WERI-Rb-1 (cell line): ENCODE measurements at regions not wholly inside any gene's neighbourhood (a gene's known extent, or its start where the extent isn't known, plus 50 kb on each side); places are given as distances from the start of the nearest gene placed in this dataset.

ENCODE experiments used
- DNase-seq: peaks from one replicate; pipeline ENCODE4 v3.0.0-alpha.2; 2020
- H3K27ac ChIP-seq: fragments of 250-450 bp; sonication (Bioruptor Pico); 2 replicates; pipeline ENCODE4 v1.5.1; 2020; ENCODE audit warnings: mild to moderate bottlenecking, moderate library complexity
- H3K27me3 ChIP-seq: fragments of 250-450 bp; sonication (Bioruptor Pico); 2 replicates; pipeline ENCODE4 v1.5.1; 2021; ENCODE audit warnings: mild to moderate bottlenecking, low read depth, moderate library complexity; ENCODE audit not compliant: insufficient read depth, severe bottlenecking
- H3K36me3 ChIP-seq: fragments of 250-450 bp; sonication (Bioruptor Pico); 2 replicates; pipeline ENCODE4 v1.5.1; 2020; ENCODE audit warnings: mild to moderate bottlenecking, moderate library complexity
- H3K4me3 ChIP-seq: 2 replicates; pipeline ENCODE4 v1.5.1; 2011; ENCODE audit warnings: low read depth, mild to moderate bottlenecking, control low read depth, low read length
- H3K9me3 ChIP-seq: fragments of 250-450 bp; sonication (Bioruptor Pico); 2 replicates; pipeline ENCODE4 v1.5.1; 2021; ENCODE audit warnings: mild to moderate bottlenecking, moderate library complexity; ENCODE audit not compliant: severe bottlenecking
- TF ChIP-seq, protein P1 (sequence below): IDR thresholded peaks from 2 replicates; pipeline ENCODE4 v1.5.1; 2011; ENCODE audit warnings: low read depth, mild to moderate bottlenecking, control low read depth, inconsistent platforms, low read length

DNA sequence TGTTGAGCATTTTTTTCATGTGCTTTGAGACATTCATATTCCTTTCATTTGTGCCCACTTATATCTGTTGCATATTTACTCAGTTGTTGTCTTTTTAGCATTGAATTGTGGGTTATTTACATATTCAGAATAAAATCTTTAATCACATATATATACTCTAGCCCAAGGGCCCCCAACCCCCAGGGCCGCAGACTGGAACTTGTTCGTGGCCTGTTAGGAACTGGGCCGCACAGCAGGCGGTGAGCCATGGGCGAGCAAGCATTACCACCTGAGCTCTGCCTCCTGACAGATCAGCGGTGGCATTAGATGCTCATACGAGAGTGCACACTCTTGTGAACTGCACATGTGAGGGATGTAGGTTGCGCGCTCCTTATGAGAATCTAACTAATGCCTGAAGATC, 480.6 kb downstream of the KCTD8 start:
- Histone ChIP-seq H3K27me3 (no peaks in the 10 kb centered on the region), H3K36me3 (no peaks in the 10 kb centered on the region), H3K9me3 (no peaks in the 10 kb centered on the region), H3K27ac (no peak overlapping the region), H3K4me3 (no peak overlapping the region)
- TF ChIP-seq, protein P1, sequence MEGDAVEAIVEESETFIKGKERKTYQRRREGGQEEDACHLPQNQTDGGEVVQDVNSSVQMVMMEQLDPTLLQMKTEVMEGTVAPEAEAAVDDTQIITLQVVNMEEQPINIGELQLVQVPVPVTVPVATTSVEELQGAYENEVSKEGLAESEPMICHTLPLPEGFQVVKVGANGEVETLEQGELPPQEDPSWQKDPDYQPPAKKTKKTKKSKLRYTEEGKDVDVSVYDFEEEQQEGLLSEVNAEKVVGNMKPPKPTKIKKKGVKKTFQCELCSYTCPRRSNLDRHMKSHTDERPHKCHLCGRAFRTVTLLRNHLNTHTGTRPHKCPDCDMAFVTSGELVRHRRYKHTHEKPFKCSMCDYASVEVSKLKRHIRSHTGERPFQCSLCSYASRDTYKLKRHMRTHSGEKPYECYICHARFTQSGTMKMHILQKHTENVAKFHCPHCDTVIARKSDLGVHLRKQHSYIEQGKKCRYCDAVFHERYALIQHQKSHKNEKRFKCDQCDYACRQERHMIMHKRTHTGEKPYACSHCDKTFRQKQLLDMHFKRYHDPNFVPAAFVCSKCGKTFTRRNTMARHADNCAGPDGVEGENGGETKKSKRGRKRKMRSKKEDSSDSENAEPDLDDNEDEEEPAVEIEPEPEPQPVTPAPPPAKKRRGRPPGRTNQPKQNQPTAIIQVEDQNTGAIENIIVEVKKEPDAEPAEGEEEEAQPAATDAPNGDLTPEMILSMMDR = no peak
- no peak for DNase-seq

DNA sequence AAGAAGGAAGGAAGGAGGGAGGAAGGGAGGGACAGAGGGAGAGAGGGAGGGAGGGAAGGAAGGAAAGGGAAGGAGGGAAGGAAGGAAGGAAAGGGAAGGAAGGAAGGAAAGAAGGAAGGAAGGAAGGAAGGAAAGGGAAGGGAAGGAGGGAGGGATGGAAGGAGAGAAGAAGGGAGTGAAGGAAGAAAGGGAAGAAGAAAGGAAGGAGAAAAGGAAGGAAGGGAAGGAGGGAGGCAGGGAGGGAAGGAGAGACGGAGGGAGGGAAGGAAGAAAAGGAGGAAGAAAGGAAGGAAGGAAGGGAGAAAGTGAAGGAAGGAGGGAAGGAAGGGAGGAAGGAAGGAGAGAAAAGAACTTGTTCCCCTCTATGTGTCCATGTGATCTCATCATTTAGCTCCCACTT, 465.0 kb downstream of the KCTD8 start:
- TF ChIP-seq, protein P1 = no peak
- H3K9me3 ChIP-seq = no peaks in the 10 kb centered on the region
- no peak overlapping the region for H3K4me3 ChIP-seq
- H3K27ac ChIP-seq = no peak overlapping the region
- no peaks in the 10 kb centered on the region for H3K36me3 ChIP-seq
- H3K27me3 ChIP-seq = no peaks in the 10 kb centered on the region
- no peak for DNase-seq

DNA sequence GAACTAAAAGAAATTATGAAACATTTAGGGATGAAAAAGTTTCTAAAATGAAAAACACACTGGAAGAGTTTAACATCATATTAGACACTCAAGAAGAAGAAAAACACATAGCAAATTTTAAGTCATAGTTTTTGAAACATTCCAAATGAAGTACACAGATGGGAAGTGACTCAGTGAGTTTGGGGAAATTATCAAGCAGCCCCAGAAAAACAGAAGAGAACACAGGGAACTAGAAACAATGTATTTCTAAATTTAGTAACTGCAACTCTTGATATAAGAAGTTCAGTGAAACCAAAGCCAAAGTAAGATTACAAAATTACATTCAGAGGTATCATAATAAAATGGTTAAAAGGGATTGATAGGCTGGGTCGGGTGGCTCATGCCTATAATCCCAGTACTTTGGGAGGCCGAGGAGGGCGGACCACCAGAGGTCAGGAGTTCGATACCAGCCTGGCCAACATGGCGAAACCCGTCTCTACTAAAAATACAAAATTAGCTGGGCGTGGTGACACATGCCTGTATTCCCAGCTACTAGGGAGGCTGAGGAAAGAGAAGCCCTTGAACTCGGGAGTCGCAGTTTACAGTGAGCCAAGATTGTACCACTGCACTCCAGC, 461.2 kb downstream of the KCTD8 start:
- Histone ChIP-seq H3K36me3 (no peaks in the 10 kb centered on the region), H3K9me3 (no peaks in the 10 kb centered on the region), H3K27ac (no peak overlapping the region), H3K27me3 (no peaks in the 10 kb centered on the region), H3K4me3 (no peak overlapping the region)
- TF ChIP-seq, protein P1 = no peak
- DNase-seq = no peak

GRCh38 chr4:43990551-43990950, 458.1 kb downstream of the KCTD8 start:
- Histone ChIP-seq H3K4me3 (no peak overlapping the region), H3K27ac (no peak overlapping the region), H3K36me3 (no peaks in the 10 kb centered on the region), H3K9me3 (no peaks in the 10 kb centered on the region), H3K27me3 (no peaks in the 10 kb centered on the region)
- TF ChIP-seq, protein P1 = no peak
- no peak for DNase-seq

DNA sequence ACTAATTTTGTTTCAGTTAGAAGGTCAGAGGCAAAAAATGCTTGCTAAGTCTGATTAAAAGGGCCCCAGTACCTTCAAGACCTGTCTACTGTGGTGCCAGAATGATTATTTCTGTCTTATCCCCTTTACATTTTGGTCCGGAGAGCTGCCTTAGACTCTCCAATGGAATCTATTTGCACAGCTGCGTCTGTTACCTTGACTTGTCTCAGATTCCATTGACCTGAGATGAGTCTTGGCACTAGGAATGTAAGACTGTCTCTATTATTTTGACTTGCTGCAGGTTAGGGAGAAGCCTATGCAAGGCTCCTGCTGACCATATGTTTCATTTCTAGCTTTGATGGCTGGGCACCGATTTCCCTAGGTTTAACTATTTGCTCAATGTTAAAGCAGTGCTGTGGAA, 457.6 kb downstream of the KCTD8 start:
- TF ChIP-seq, protein P1 = no peak
- Histone ChIP-seq H3K36me3 (no peaks in the 10 kb centered on the region), H3K9me3 (no peaks in the 10 kb centered on the region), H3K27ac (no peak overlapping the region), H3K4me3 (no peak overlapping the region), H3K27me3 (no peaks in the 10 kb centered on the region)
- no peak for DNase-seq

GRCh38 chr4:43992552-43992951, 456.1 kb downstream of the KCTD8 start:
- TF ChIP-seq, protein P1 = no peak
- DNase-seq = no peak
- Histone ChIP-seq H3K27me3 (no peaks in the 10 kb centered on the region), H3K27ac (no peak overlapping the region), H3K9me3 (no peaks in the 10 kb centered on the region), H3K36me3 (no peaks in the 10 kb centered on the region), H3K4me3 (no peak overlapping the region)
